ENCODE measurements at regions not wholly inside any gene's neighbourhood (a gene's known extent, or its start where the extent isn't known, plus 50 kb on each side); places are given as distances from the start of the nearest gene placed in this dataset.

GRCh38 chr21:35169574-35169973 is 120.5 kb upstream of the RUNX1 start:
- no peak for TF ChIP-seq HNF4G (IDR thresholded peaks at IDR 0.05; ENCODE audit: borderline replicate concordance, low read depth, low read length)
- no peak for TF ChIP-seq HNF4G (CRISPR knock-in tag; IDR thresholded peaks at IDR 0.05; ENCODE audit: borderline replicate concordance, low read depth)
- no peak for TF ChIP-seq PATZ1 (CRISPR knock-in tag; IDR thresholded peaks at IDR 0.05)
- no peak for TF ChIP-seq ZNF24 (IDR thresholded peaks at IDR 0.05)
- TF ChIP-seq ARID2 (CRISPR knock-in tag; IDR thresholded peaks at IDR 0.05; ENCODE audit: borderline replicate concordance): no peak
- TF ChIP-seq USF2 (IDR thresholded peaks at IDR 0.05; ENCODE audit: low read depth, low read length): no peak
- no peak for TF ChIP-seq USF2 (CRISPR knock-in tag; IDR thresholded peaks at IDR 0.05; ENCODE audit: borderline replicate concordance)
- no peak for TF ChIP-seq POLR2AphosphoS5 (IDR thresholded peaks at IDR 0.05; ENCODE audit: low read depth, low read length)
- no peak for TF ChIP-seq ZFP36 (IDR thresholded peaks at IDR 0.05; ENCODE audit: borderline replicate concordance, low read depth, low read length, partially characterized antibody)
- no peak for TF ChIP-seq CTCF (CRISPR knock-in tag; IDR thresholded peaks at IDR 0.05)
- TF ChIP-seq ZNF274 (CRISPR knock-in tag; IDR thresholded peaks at IDR 0.05): no peak
- TF ChIP-seq ZFP41 (CRISPR knock-in tag; IDR thresholded peaks at IDR 0.05; ENCODE audit: borderline replicate concordance): no peak
- no peak for TF ChIP-seq MATR3 (CRISPR knock-in tag; IDR thresholded peaks at IDR 0.05)

Measured in HepG2 (cell line).